ENCODE measurements at regions not wholly inside any gene's neighbourhood (a gene's known extent, or its start where the extent isn't known, plus 50 kb on each side); places are given as distances from the start of the nearest gene placed in this dataset.

DNA sequence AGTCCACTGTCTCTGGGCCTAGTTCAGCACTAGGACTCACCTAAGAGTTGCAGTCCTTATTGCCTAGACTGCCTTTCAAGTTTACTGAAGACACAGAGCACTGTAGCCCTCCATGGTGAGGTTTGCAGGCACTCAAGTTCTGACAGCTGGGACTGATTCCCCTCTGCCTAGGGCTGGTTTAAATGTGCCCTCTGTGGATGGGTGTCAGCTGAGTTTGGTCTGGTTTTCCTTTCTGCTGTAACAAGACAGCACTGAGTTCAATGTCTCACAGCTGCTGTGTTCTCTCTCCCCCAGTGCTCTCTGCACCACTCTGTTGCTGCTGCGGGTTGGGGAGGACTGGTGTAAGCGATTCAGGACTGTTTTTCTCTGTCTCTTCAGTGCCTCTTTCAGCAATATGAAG lies 75.2 kb upstream of the C1orf21 start:
- Histone ChIP-seq H3K4me3 (no peak overlapping the region), H3K27me3 (no peaks in the 10 kb centered on the region), H3K27ac (no peak overlapping the region), H3K4me1 (no peaks in the 10 kb centered on the region), H3K9me3 (no peaks in the 10 kb centered on the region), H3K36me3 (no peaks in the 10 kb centered on the region)
- no peak for DNase-seq (ENCODE audit: extremely low spot score in 2 of 2)
- intact Hi-C loops (cut with DNase I), result no loop called here
- TF ChIP-seq POLR2AphosphoS5 (IDR thresholded peaks at IDR 0.05; ENCODE audit: insufficient read depth in 1 of 2, low read depth in 1 of 2) (no peak), POLR2A (IDR thresholded peaks at IDR 0.05) (no peak)
- TF ChIP-seq, protein P1, sequence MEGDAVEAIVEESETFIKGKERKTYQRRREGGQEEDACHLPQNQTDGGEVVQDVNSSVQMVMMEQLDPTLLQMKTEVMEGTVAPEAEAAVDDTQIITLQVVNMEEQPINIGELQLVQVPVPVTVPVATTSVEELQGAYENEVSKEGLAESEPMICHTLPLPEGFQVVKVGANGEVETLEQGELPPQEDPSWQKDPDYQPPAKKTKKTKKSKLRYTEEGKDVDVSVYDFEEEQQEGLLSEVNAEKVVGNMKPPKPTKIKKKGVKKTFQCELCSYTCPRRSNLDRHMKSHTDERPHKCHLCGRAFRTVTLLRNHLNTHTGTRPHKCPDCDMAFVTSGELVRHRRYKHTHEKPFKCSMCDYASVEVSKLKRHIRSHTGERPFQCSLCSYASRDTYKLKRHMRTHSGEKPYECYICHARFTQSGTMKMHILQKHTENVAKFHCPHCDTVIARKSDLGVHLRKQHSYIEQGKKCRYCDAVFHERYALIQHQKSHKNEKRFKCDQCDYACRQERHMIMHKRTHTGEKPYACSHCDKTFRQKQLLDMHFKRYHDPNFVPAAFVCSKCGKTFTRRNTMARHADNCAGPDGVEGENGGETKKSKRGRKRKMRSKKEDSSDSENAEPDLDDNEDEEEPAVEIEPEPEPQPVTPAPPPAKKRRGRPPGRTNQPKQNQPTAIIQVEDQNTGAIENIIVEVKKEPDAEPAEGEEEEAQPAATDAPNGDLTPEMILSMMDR (IDR thresholded peaks at IDR 0.05), result no peak

DNA sequence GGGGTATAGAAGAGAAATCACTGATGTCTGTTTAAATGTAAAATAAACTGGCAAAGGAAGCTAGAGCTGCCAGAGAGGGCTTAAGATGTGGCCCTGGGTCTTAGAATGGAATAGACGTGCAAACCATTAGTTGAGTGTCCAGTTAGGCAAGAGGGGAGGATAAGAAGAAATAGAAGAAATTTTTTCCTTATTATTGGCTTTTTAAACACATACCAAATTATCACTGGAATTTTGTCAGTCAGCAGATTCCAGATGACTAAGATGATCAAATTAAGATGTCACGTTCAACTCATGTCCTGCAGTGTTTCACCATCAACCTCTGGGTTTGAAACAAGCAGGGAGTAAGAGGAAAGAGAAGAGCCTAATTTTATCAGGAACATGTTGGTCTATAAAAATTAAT lies 71.6 kb upstream of the C1orf21 start:
- no peak overlapping the region for H3K27ac ChIP-seq
- DNase-seq (ENCODE audit: extremely low spot score in 2 of 2), result no peak
- intact Hi-C loops (cut with DNase I), result no loop called here
- H3K9me3 ChIP-seq, result no peaks in the 10 kb centered on the region
- H3K4me1 ChIP-seq, result no peaks in the 10 kb centered on the region
- TF ChIP-seq POLR2A (IDR thresholded peaks at IDR 0.05), result no peak
- TF ChIP-seq, protein P1 (IDR thresholded peaks at IDR 0.05), result no peak
- TF ChIP-seq POLR2AphosphoS5 (IDR thresholded peaks at IDR 0.05; ENCODE audit: insufficient read depth in 1 of 2, low read depth in 1 of 2), result no peak
- H3K27me3 ChIP-seq, result no peaks in the 10 kb centered on the region
- H3K36me3 ChIP-seq, result no peaks in the 10 kb centered on the region
- H3K4me3 ChIP-seq, result no peak overlapping the region

- DNase-seq (ENCODE audit: extremely low spot score in 2 of 2), result no peak
- Histone ChIP-seq H3K27ac (no peak overlapping the region), H3K4me1 (no peaks in the 10 kb centered on the region), H3K36me3 (no peaks in the 10 kb centered on the region), H3K27me3 (no peaks in the 10 kb centered on the region), H3K4me3 (no peak overlapping the region), H3K9me3 (no peaks in the 10 kb centered on the region)
- intact Hi-C loops (cut with DNase I), result no loop called here
- no peak for TF ChIP-seq POLR2A (IDR thresholded peaks at IDR 0.05)
- TF ChIP-seq, protein P1 (IDR thresholded peaks at IDR 0.05), result no peak
- no peak for TF ChIP-seq POLR2AphosphoS5 (IDR thresholded peaks at IDR 0.05; ENCODE audit: insufficient read depth in 1 of 2, low read depth in 1 of 2)
Measured at GRCh38 chr1:184319879-184320278, 67.0 kb upstream of the C1orf21 start.

- TF ChIP-seq POLR2A (IDR thresholded peaks at IDR 0.05), result no peak
- TF ChIP-seq, protein P1 (IDR thresholded peaks at IDR 0.05), result no peak
- no peak for TF ChIP-seq POLR2AphosphoS5 (IDR thresholded peaks at IDR 0.05; ENCODE audit: insufficient read depth in 1 of 2, low read depth in 1 of 2)
- Histone ChIP-seq H3K27ac (no peak overlapping the region), H3K4me3 (no peak overlapping the region), H3K27me3 (no peaks in the 10 kb centered on the region), H3K36me3 (no peaks in the 10 kb centered on the region), H3K4me1 (no peaks in the 10 kb centered on the region), H3K9me3 (no peaks in the 10 kb centered on the region)
- no peak for DNase-seq (ENCODE audit: extremely low spot score in 2 of 2)
- intact Hi-C loops (cut with DNase I), result no loop called here
Measured at GRCh38 chr1:184322253-184322652, 64.6 kb upstream of the C1orf21 start.

- no peak for DNase-seq (ENCODE audit: extremely low spot score in 2 of 2)
- no peaks in the 10 kb centered on the region for H3K9me3 ChIP-seq
- TF ChIP-seq POLR2AphosphoS5 (IDR thresholded peaks at IDR 0.05; ENCODE audit: insufficient read depth in 1 of 2, low read depth in 1 of 2) (no peak), POLR2A (IDR thresholded peaks at IDR 0.05) (no peak)
- TF ChIP-seq, protein P1 (IDR thresholded peaks at IDR 0.05), result no peak
Measured at GRCh38 chr1:184324972-184325371, 61.9 kb upstream of the C1orf21 start.

More at GRCh38 chr1:184324972-184325371, 61.9 kb upstream of the C1orf21 start:
- Histone ChIP-seq H3K27ac (no peak overlapping the region), H3K4me3 (no peak overlapping the region), H3K4me1 (no peaks in the 10 kb centered on the region), H3K27me3 (no peaks in the 10 kb centered on the region), H3K36me3 (no peaks in the 10 kb centered on the region)
- intact Hi-C loops (cut with DNase I), result no loop called here

All from vagina (tissue), 2 donors.